ENCODE measurements at regions not wholly inside any gene's neighbourhood (a gene's known extent, or its start where the extent isn't known, plus 50 kb on each side); places are given as distances from the start of the nearest gene placed in this dataset.

DNA sequence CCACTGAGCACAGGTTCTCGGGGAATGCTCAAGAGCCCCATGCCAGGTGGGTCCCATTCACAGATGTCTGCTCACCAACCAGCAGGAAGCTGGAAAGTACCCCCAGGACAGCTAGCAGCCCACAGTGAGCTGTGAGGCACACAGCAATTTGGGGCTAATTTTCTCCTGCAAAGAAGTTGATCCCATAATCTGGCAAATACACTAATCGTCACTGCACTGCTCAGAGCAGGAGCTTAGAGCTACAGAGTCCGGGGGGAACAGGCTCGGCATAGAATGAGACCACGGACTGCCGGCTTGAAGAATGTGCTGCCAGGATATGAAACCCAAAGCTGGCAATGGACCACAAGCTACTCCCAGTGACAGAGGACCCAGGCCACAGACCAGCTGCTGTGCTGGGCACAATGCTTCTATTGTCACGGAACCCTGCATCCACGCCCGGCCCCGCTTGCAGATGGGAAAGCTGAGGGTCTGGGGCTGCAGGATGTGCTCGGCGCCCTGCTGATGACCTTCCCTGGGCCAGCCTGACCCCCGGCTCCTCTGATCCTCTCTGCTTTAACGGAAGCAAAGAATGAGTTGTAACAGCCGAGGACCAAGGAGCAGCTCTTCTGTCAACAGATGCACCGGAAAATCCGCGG lies 239.7 kb downstream of the CTTN start (continued):
- TF ChIP-seq MEIS1 (CRISPR knock-in tag; IDR thresholded peaks at IDR 0.05; ENCODE audit: borderline replicate concordance) (no peak), SOX5 (CRISPR knock-in tag; IDR thresholded peaks at IDR 0.05; ENCODE audit: borderline replicate concordance) (peak; percentile 85), RARA (CRISPR knock-in tag; IDR thresholded peaks at IDR 0.05) (peak; percentile 87), GTF3A (CRISPR knock-in tag; conservative IDR thresholded peaks at IDR 0.05) (no peak), HIVEP1 (CRISPR knock-in tag; IDR thresholded peaks at IDR 0.05) (no peak), ZNF589 (CRISPR knock-in tag; conservative IDR thresholded peaks at IDR 0.05) (no peak), GATAD1 (CRISPR knock-in tag; IDR thresholded peaks at IDR 0.05) (no peak), ZFP36L1 (CRISPR knock-in tag; IDR thresholded peaks at IDR 0.05) (no peak), RFX1 (IDR thresholded peaks at IDR 0.05) (no peak), CREM (IDR thresholded peaks at IDR 0.05) (peak; percentile 41), CREM (CRISPR knock-in tag; IDR thresholded peaks at IDR 0.05) (no peak), RNF2 (conservative IDR thresholded peaks at IDR 0.05; ENCODE audit: low read depth) (no peak)
- TF ChIP-seq, protein P1, sequence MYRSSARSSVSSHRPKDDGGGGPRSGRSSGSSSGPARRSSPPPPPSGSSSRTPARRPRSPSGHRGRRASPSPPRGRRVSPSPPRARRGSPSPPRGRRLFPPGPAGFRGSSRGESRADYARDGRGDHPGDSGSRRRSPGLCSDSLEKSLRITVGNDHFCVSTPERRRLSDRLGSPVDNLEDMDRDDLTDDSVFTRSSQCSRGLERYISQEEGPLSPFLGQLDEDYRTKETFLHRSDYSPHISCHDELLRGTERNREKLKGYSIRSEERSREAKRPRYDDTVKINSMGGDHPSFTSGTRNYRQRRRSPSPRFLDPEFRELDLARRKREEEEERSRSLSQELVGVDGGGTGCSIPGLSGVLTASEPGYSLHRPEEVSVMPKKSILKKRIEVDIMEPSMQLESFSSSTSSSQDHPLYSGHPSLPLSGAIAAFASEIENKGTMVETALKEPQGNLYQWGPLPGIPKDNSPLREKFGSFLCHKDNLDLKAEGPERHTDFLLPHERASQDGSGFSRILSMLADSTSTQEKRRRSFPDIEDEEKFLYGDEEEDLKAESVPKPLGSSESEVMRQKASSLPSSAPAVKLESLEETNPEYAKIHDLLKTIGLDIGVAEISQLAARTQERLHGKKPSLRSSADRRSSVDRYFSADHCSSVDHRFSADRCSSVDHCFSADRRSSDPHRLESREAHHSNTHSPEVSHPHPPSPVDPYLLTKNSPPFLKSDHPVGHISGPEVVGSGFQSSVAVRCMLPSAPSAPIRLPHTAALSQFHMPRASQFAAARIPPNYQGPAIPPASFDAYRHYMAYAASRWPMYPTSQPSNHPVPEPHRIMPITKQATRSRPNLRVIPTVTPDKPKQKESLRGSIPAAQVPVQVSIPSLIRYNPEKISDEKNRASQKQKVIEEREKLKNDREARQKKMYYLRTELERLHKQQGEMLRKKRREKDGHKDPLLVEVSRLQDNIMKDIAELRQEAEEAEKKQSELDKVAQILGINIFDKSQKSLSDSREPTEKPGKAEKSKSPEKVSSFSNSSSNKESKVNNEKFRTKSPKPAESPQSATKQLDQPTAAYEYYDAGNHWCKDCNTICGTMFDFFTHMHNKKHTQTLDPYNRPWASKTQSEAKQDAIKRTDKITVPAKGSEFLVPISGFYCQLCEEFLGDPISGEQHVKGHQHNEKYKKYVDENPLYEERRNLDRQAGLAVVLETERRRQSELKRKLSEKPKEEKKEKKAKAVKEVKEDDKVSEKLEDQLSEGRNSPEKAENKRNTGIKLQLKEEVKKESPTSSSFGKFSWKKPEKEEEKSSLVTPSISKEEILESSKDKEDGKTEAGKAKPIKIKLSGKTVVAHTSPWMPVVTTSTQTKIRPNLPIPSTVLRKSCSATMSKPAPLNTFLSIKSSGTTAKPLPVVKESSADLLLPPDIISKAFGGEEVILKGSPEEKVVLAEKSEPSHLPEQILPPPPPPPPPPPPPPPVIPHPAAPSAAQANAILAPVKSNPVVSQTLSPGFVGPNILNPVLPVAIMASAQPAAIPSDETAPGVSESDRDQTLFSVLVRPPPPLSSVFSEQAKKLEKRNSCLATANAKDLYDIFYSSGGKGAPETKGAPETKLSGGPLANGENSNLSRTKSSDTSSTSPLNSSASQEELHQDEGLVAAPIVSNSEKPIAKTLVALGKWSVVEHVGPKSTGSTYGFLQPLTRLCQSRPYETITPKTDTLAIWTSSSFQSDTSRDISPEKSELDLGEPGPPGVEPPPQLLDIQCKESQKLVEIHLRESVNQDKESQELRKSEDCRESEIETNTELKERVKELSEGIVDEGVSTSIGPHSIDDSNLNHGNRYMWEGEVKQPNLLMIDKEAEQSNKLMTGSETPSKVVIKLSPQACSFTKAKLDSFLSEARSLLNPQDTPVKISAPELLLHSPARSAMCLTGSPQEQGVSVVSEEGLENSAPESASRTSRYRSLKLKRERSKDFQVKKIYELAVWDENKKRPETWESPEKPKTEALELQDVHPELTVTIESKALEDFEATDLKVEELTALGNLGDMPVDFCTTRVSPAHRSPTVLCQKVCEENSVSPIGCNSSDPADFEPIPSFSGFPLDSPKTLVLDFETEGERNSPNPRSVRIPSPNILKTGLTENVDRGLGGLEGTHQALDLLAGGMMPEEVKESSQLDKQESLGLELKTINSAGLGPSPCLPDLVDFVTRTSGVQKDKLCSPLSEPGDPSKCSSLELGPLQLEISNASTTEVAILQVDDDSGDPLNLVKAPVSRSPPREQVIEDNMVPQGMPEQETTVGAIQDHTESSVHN (CRISPR knock-in tag; IDR thresholded peaks at IDR 0.05): no peak
- TF ChIP-seq, protein P2, sequence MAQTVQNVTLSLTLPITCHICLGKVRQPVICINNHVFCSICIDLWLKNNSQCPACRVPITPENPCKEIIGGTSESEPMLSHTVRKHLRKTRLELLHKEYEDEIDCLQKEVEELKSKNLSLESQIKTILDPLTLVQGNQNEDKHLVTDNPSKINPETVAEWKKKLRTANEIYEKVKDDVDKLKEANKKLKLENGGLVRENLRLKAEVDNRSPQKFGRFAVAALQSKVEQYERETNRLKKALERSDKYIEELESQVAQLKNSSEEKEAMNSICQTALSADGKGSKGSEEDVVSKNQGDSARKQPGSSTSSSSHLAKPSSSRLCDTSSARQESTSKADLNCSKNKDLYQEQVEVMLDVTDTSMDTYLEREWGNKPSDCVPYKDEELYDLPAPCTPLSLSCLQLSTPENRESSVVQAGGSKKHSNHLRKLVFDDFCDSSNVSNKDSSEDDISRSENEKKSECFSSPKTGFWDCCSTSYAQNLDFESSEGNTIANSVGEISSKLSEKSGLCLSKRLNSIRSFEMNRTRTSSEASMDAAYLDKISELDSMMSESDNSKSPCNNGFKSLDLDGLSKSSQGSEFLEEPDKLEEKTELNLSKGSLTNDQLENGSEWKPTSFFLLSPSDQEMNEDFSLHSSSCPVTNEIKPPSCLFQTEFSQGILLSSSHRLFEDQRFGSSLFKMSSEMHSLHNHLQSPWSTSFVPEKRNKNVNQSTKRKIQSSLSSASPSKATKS (CRISPR knock-in tag; IDR thresholded peaks at IDR 0.05): no peak
- TF ChIP-seq, protein P3, sequence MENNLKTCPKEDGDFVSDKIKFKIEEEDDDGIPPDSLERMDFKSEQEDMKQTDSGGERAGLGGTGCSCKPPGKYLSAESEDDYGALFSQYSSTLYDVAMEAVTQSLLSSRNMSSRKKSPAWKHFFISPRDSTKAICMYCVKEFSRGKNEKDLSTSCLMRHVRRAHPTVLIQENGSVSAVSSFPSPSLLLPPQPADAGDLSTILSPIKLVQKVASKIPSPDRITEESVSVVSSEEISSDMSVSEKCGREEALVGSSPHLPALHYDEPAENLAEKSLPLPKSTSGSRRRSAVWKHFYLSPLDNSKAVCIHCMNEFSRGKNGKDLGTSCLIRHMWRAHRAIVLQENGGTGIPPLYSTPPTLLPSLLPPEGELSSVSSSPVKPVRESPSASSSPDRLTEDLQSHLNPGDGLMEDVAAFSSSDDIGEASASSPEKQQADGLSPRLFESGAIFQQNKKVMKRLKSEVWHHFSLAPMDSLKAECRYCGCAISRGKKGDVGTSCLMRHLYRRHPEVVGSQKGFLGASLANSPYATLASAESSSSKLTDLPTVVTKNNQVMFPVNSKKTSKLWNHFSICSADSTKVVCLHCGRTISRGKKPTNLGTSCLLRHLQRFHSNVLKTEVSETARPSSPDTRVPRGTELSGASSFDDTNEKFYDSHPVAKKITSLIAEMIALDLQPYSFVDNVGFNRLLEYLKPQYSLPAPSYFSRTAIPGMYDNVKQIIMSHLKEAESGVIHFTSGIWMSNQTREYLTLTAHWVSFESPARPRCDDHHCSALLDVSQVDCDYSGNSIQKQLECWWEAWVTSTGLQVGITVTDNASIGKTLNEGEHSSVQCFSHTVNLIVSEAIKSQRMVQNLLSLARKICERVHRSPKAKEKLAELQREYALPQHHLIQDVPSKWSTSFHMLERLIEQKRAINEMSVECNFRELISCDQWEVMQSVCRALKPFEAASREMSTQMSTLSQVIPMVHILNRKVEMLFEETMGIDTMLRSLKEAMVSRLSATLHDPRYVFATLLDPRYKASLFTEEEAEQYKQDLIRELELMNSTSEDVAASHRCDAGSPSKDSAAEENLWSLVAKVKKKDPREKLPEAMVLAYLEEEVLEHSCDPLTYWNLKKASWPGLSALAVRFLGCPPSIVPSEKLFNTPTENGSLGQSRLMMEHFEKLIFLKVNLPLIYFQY (CRISPR knock-in tag; IDR thresholded peaks at IDR 0.05; ENCODE audit: borderline replicate concordance): no peak
